ENCODE measurements at regions not wholly inside any gene's neighbourhood (a gene's known extent, or its start where the extent isn't known, plus 50 kb on each side); places are given as distances from the start of the nearest gene placed in this dataset.

DNA sequence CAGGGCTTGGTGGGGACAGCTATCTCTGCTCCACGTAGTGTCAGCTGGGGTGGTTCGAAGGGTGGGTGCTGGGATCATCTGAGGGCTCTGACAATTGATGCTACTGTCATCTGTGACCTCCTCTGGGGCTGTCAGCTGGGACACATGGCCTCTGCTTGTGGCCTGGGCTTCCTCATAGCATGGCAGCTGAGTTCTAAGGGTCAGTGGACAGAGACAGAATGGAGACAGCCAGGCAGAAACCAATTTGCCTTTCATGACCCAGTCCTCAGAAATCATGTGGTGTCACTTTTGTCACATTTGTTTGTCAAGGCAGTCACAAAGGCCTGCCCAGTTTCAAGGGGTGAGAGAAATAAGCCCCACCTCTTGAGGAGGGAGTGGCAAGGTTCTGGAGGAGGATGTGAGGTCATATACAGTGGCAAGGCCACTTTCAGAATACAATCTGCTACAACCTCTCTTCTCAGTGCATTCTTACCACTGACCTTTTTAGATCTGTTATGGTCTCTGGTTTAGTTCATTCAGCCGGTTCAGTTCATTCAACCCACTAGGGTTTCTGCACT is 103.6 kb upstream of the BCOR start:
- 81 to 86% methylated on average over 3 of the region's 3 CpGs for WGBS, 2 experiments
- Histone ChIP-seq H3K36me3 (ENCODE audit: control insufficient read depth, insufficient read depth, low read length) (no peaks in the 10 kb centered on the region), H3K27me3 (ENCODE audit: control insufficient read depth, insufficient read depth, low read length, poor library complexity, severe bottlenecking) (no peaks in the 10 kb centered on the region), H3K4me3 (ENCODE audit: insufficient read depth, low read depth, low read length) (no peak overlapping the region), H3K4me1 (ENCODE audit: control insufficient read depth, insufficient read depth, low read length) (no peaks in the 10 kb centered on the region), H3K27ac (ENCODE audit: insufficient read depth, low read depth, low read length, poor library complexity, severe bottlenecking) (no peak overlapping the region), H3K9me3 (ENCODE audit: control insufficient read depth, low read length) (no peaks in the 10 kb centered on the region)

DNA sequence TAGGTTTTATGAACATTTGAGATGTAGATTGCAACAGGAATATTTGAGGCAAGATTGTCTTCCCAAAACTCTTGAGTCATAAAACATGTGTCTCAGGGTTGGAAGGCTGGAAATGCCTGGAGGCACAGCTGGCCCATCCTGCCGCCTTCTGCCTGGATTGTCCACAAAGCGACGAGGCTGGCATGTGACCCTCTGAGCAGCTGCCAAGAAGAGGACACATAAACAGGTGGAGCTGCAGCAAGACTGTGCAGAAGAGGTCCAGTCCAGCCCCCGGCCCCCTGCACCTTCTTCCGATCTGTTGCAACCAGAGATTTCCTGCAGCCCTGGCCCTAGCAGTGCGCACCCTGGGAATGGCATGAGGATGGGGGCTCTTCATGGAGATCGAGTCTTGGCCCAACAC is 101.9 kb upstream of the BCOR start:
- H3K9me3 ChIP-seq (ENCODE audit: control insufficient read depth, low read length): no peaks in the 10 kb centered on the region
- no peaks in the 10 kb centered on the region for H3K36me3 ChIP-seq (ENCODE audit: control insufficient read depth, insufficient read depth, low read length)
- 88 to 96% methylated on average over 7 of the region's 7 CpGs for WGBS, 2 experiments
- no peak overlapping the region for H3K27ac ChIP-seq (ENCODE audit: insufficient read depth, low read depth, low read length, poor library complexity, severe bottlenecking)
- no peak overlapping the region for H3K4me3 ChIP-seq (ENCODE audit: insufficient read depth, low read depth, low read length)
- H3K4me1 ChIP-seq (ENCODE audit: control insufficient read depth, insufficient read depth, low read length): no peaks in the 10 kb centered on the region
- no peaks in the 10 kb centered on the region for H3K27me3 ChIP-seq (ENCODE audit: control insufficient read depth, insufficient read depth, low read length, poor library complexity, severe bottlenecking)

DNA sequence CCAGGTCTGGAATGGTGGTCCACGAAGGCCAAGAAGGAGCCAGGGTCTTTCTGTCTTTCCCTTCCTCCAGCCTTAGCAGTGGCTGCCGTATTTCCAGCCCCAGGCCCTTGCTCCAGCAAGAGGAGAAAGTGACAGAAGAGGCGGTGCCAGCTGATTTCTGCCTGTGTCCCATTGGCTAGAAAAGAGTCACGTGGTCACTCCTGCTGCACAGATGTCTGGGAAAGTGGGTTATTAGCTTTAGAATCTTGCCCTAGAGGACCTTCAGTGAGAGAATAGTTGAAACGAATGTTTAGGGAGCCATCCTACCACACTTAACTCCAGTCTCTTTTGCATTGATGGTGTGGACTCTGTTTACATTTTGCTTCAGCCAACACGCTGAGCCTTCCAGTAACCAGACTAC is 99.3 kb upstream of the BCOR start:
- Histone ChIP-seq H3K36me3 (ENCODE audit: control insufficient read depth, insufficient read depth, low read length) (no peaks in the 10 kb centered on the region), H3K4me1 (ENCODE audit: control insufficient read depth, insufficient read depth, low read length) (no peaks in the 10 kb centered on the region), H3K9me3 (ENCODE audit: control insufficient read depth, low read length) (no peaks in the 10 kb centered on the region), H3K4me3 (ENCODE audit: insufficient read depth, low read depth, low read length) (no peak overlapping the region), H3K27ac (ENCODE audit: insufficient read depth, low read depth, low read length, poor library complexity, severe bottlenecking) (no peak overlapping the region), H3K27me3 (ENCODE audit: control insufficient read depth, insufficient read depth, low read length, poor library complexity, severe bottlenecking) (no peaks in the 10 kb centered on the region)
- WGBS, 2 experiments: 90 to 95% methylated on average over 5 to 6 of the region's 6 CpGs

DNA sequence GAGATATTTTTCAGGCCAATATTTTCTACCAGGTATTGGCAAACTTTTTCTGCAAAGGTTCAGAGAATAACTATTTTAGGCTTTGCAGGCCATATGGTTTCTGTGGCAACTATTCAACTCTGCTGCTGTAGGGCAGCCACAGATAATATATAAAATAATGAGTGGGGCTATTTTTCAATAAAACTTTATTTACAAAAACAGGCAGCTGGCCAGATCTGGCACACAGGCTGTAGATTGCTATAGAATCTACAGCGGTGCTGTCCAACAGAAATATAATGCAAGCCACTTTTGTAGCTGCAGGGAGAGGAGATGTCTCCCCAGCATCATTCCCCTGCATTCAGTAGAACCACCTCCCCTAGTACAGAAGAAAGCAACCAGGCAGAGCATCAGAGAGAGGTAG is 97.6 kb upstream of the BCOR start:
- Histone ChIP-seq H3K36me3 (ENCODE audit: control insufficient read depth, insufficient read depth, low read length) (no peaks in the 10 kb centered on the region), H3K27ac (ENCODE audit: insufficient read depth, low read depth, low read length, poor library complexity, severe bottlenecking) (no peak overlapping the region)

DNA sequence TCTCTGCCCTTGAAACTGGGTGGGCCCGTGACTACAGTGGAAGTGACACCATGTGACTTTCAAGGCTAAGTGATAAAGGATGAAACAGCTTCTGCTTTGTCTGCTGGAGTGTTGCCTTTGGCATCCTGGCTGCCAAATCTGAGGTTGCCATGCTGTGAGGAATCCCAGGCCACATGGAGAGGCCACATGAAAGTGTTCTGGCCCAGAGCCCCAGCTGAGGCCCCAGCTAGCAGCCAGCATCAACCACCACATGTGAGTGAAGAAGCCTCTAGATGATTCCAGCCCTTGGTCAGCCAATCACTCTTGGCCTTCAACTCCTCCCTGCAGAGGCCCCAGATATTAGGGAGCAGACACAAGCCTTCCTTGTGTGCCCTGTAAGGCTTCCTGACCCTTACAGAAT is 94.4 kb upstream of the BCOR start:
- no peaks in the 10 kb centered on the region for H3K9me3 ChIP-seq (ENCODE audit: control insufficient read depth, low read length)
- 89 to 93% methylated on average over 1 of the region's 1 CpG for WGBS, 2 experiments
- H3K27me3 ChIP-seq (ENCODE audit: control insufficient read depth, insufficient read depth, low read length, poor library complexity, severe bottlenecking): no peaks in the 10 kb centered on the region
- no peak overlapping the region for H3K4me3 ChIP-seq (ENCODE audit: insufficient read depth, low read depth, low read length)
- no peaks in the 10 kb centered on the region for H3K4me1 ChIP-seq (ENCODE audit: control insufficient read depth, insufficient read depth, low read length)
- no peak overlapping the region for H3K27ac ChIP-seq (ENCODE audit: insufficient read depth, low read depth, low read length, poor library complexity, severe bottlenecking)
- no peaks in the 10 kb centered on the region for H3K36me3 ChIP-seq (ENCODE audit: control insufficient read depth, insufficient read depth, low read length)

More for the DNA sequence above, 97.6 kb upstream of the BCOR start:
- 92 to 100% methylated on average over 1 of the region's 1 CpG for WGBS, 2 experiments
- H3K4me1 ChIP-seq (ENCODE audit: control insufficient read depth, insufficient read depth, low read length): no peaks in the 10 kb centered on the region
- H3K27me3 ChIP-seq (ENCODE audit: control insufficient read depth, insufficient read depth, low read length, poor library complexity, severe bottlenecking): no peaks in the 10 kb centered on the region
- no peak overlapping the region for H3K4me3 ChIP-seq (ENCODE audit: insufficient read depth, low read depth, low read length)
- H3K9me3 ChIP-seq (ENCODE audit: control insufficient read depth, low read length): no peaks in the 10 kb centered on the region

DNA sequence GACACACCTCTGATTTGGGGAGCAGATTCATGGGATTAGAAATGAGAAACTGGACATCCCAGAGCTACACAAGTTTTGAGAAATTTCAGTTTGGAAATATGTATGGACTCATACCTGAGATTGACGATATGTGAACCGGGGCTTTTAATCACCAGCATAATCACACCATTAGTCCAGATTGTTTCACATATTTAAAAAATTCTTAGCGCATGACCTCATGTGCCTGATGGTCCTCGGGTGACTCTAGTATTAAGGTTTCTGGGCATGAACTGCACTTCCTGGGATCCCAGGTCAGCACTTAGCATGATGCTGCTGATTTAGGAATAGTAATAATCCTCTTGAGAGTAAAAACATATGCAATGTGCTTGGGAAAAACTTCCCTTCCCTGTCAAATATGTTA is 91.9 kb upstream of the BCOR start:
- no peaks in the 10 kb centered on the region for H3K4me1 ChIP-seq (ENCODE audit: control insufficient read depth, insufficient read depth, low read length)
- no peaks in the 10 kb centered on the region for H3K27me3 ChIP-seq (ENCODE audit: control insufficient read depth, insufficient read depth, low read length, poor library complexity, severe bottlenecking)
- 93 to 96% methylated on average over 4 of the region's 4 CpGs for WGBS, 2 experiments
- no peaks in the 10 kb centered on the region for H3K36me3 ChIP-seq (ENCODE audit: control insufficient read depth, insufficient read depth, low read length)
- H3K27ac ChIP-seq (ENCODE audit: insufficient read depth, low read depth, low read length, poor library complexity, severe bottlenecking): no peak overlapping the region
- no peaks in the 10 kb centered on the region for H3K9me3 ChIP-seq (ENCODE audit: control insufficient read depth, low read length)
- H3K4me3 ChIP-seq (ENCODE audit: insufficient read depth, low read depth, low read length): no peak overlapping the region

DNA sequence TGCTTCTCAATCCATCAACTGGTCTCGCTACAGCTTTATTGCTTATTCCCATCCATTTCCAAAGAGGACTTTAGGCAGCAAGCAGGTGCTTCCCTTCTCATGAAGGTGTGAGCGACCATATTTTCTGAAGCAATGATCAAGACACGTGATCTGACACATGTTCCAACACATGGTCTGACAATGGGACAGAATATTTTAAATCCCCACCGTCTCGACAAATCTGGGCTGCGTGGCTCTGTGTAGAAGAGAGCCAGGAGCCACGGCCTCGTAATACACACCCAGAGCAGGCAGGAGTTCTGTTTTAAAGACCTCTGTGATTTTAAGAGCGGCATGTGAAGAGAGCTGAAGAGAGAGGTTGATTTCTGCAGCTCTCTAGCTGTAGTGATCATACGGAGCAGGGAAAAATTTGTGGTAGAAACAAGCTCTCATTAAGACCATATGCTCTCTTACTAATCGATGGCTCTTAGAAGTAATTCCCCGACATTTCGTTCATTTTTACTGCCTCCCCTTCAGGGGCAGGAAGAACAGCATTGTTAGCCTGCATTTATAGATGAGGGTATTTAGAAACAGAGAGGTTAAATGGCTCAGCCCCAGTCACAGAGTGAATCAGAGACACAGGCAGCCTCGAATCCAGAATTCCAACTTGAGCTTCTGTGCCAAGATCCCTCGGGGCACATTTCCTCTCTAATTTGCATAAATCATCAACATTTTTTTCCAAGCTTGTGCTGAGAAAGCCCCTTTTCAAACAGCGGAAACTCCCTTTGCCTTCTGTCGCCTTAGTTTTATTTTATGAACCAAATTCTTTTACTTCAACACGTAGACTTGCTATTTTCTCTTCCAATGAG is 91.0 kb upstream of the BCOR start:
- no peak overlapping the region for H3K4me3 ChIP-seq (ENCODE audit: insufficient read depth, low read depth, low read length)
- H3K4me1 ChIP-seq (ENCODE audit: control insufficient read depth, insufficient read depth, low read length): no peaks in the 10 kb centered on the region
- H3K27ac ChIP-seq (ENCODE audit: insufficient read depth, low read depth, low read length, poor library complexity, severe bottlenecking): no peak overlapping the region
- no peaks in the 10 kb centered on the region for H3K9me3 ChIP-seq (ENCODE audit: control insufficient read depth, low read length)
- no peaks in the 10 kb centered on the region for H3K36me3 ChIP-seq (ENCODE audit: control insufficient read depth, insufficient read depth, low read length)
- no peaks in the 10 kb centered on the region for H3K27me3 ChIP-seq (ENCODE audit: control insufficient read depth, insufficient read depth, low read length, poor library complexity, severe bottlenecking)
- WGBS, 2 experiments: 88 to 91% methylated on average over 17 of the region's 18 CpGs

DNA sequence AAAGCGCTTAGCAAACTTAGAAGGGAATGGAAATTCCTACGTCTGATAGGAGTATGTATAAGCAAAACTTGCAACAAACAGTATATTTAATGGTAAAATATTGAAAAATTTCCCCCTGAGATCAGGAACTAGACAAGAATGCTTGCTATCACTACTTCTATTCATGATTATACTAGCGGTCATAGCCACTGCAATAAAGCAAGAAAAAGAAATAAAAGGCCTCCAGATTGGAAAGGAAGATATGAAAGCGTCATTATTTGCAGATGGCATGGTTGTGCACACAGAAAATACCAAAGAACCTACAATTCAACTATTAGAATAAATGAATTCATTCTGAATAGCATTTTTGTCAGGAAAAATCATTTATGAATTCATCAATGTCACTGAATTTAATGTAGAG is 87.2 kb upstream of the BCOR start:
- Histone ChIP-seq H3K36me3 (ENCODE audit: control insufficient read depth, insufficient read depth, low read length) (no peaks in the 10 kb centered on the region), H3K27ac (ENCODE audit: insufficient read depth, low read depth, low read length, poor library complexity, severe bottlenecking) (no peak overlapping the region), H3K4me3 (ENCODE audit: insufficient read depth, low read depth, low read length) (no peak overlapping the region), H3K27me3 (ENCODE audit: control insufficient read depth, insufficient read depth, low read length, poor library complexity, severe bottlenecking) (no peaks in the 10 kb centered on the region), H3K4me1 (ENCODE audit: control insufficient read depth, insufficient read depth, low read length) (no peaks in the 10 kb centered on the region), H3K9me3 (ENCODE audit: control insufficient read depth, low read length) (no peaks in the 10 kb centered on the region)
- WGBS, 2 experiments: 100% methylated on average over 2 of the region's 4 CpGs; no CpG with 5 or more reads in 1 of the 2 experiments

DNA sequence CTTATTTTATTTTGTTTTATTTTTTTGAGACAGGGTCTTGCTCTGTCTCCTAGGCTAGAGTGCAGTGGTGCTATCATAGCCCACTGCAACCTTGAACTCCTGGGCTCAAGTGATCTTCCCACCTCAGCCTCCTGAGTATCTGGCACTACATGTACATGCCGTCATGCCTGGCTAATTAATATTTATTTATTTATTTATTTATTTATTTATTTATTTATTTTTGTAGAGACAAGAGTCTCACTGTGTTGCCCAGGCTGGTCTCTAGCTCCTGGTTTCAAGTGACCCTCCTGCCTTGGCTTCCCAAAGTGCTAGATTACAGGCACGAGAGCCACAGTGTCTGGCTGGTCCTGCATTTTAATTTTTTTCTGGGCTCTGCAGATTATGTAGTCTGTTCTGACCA is 84.9 kb upstream of the BCOR start:
- Histone ChIP-seq H3K4me3 (ENCODE audit: insufficient read depth, low read depth, low read length) (no peak overlapping the region), H3K4me1 (ENCODE audit: control insufficient read depth, insufficient read depth, low read length) (no peaks in the 10 kb centered on the region), H3K9me3 (ENCODE audit: control insufficient read depth, low read length) (no peaks in the 10 kb centered on the region), H3K27me3 (ENCODE audit: control insufficient read depth, insufficient read depth, low read length, poor library complexity, severe bottlenecking) (no peaks in the 10 kb centered on the region), H3K27ac (ENCODE audit: insufficient read depth, low read depth, low read length, poor library complexity, severe bottlenecking) (no peak overlapping the region), H3K36me3 (ENCODE audit: control insufficient read depth, insufficient read depth, low read length) (no peaks in the 10 kb centered on the region)
- 90 to 100% methylated on average over 1 of the region's 2 CpGs for WGBS, 2 experiments

DNA sequence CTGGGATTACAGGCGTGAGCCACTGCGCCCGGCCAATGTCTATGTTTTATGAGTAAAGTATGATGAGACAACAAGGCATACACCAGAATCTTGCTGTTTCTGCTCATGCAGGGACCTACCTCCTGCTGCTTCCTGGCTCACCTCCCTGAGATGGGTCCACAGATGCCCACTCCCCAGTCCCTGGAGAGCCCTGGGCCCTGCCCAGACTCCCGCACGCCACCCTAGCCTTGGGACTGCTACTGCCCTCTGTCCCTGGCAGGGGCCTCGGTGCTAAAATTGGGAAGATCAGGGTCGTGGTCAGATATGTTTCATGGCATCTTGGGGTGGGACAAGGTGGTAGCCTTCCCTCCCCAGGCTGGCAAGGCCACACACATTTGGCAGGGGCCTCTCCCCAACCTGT is 84.3 kb upstream of the BCOR start:
- Histone ChIP-seq H3K9me3 (ENCODE audit: control insufficient read depth, low read length) (no peaks in the 10 kb centered on the region), H3K36me3 (ENCODE audit: control insufficient read depth, insufficient read depth, low read length) (no peaks in the 10 kb centered on the region), H3K4me1 (ENCODE audit: control insufficient read depth, insufficient read depth, low read length) (no peaks in the 10 kb centered on the region), H3K27ac (ENCODE audit: insufficient read depth, low read depth, low read length, poor library complexity, severe bottlenecking) (no peak overlapping the region), H3K27me3 (ENCODE audit: control insufficient read depth, insufficient read depth, low read length, poor library complexity, severe bottlenecking) (no peaks in the 10 kb centered on the region), H3K4me3 (ENCODE audit: insufficient read depth, low read depth, low read length) (no peak overlapping the region)
- 89 to 93% methylated on average over 7 of the region's 7 CpGs for WGBS, 2 experiments
